SK-N-MC (cell line): ENCODE measurements at regions not wholly inside any gene's neighbourhood (a gene's known extent, or its start where the extent isn't known, plus 50 kb on each side); places are given as distances from the start of the nearest gene placed in this dataset.

Experiments
- EZH2 ChIP-seq: fragments of 200-600 bp; sonication (generic); IDR thresholded peaks from one replicate; pipeline ENCODE4 v1.6.1; 2017; ENCODE audit warnings: antibody characterized with exemption
- FOXP2 ChIP-seq: optimal IDR thresholded peaks from 2 replicates; pipeline ENCODE3; 2011; ENCODE audit warnings: mild to moderate bottlenecking, moderate library complexity; ENCODE audit not compliant: insufficient read depth; ENCODE audit errors: extremely low read length, control extremely low read depth
- POLR2AphosphoS5 ChIP-seq: IDR thresholded peaks from 2 replicates; pipeline ENCODE4 v1.6.1; 2012; ENCODE audit warnings: mild to moderate bottlenecking, low read depth, low read length, borderline replicate concordance

GRCh38 chr14:44163946-44164345, 343.1 kb downstream of the FSCB start:
- TF ChIP-seq POLR2AphosphoS5, result no peak
- no peak for TF ChIP-seq FOXP2
- no peak for TF ChIP-seq EZH2
